HepG2 (cell line): ENCODE measurements at regions not wholly inside any gene's neighbourhood (a gene's known extent, or its start where the extent isn't known, plus 50 kb on each side); places are given as distances from the start of the nearest gene placed in this dataset.

Experiments used
- ATAC-seq: fragments of 200-7000 bp; cut with Tn5 transposase; 3 replicates; pipeline ENCODE4 v1.9.1; 2020; ENCODE audit warnings: mild to moderate bottlenecking, moderate library complexity
- BruUV-seq: library from RNA; stranded (reverse); fragments of 400-500 nt; replicated peaks from 2 replicates; lab custom pipeline; 2021; lab: Mats Ljungman, UMichigan
- CTCF ChIA-PET: fragments of 300-600 bp; formaldehyde crosslinking; extraction: SDS; loops from one replicate; lab custom pipeline; 2021; ENCODE audit warnings: low total read pairs, inconsistent platforms, low intra/inter-chr PET ratio; lab: Yijun Ruan, JAX
- POLR2A ChIA-PET: fragments of 350-600 bp; sonication (Branson Sonifier 250); formaldehyde crosslinking; loops from one replicate; lab custom pipeline; 2020; ENCODE audit warnings: antibody characterized with exemption, inconsistent platforms; lab: Yijun Ruan, JAX
- DNase-seq: peaks from one replicate; pipeline ENCODE4 v3.0.0-alpha.2; 2015; ENCODE audit warnings: low spot score
- FAIRE-seq: peaks from 3 replicates; lab custom pipeline; 2011; peaks lifted over from hg19 to GRCh38; lab: Jason Lieb, UNC
- H2AFZ ChIP-seq: one replicate; pipeline ENCODE4 v1.6.1; 2011; ENCODE audit warnings: low read length, inconsistent platforms
- H3K27ac ChIP-seq: fragments of 300-600 bp; 3 replicates; pipeline ENCODE4 v1.8.0; 2011; ENCODE audit warnings: mixed run types, mild to moderate bottlenecking, mixed read lengths, low read length, inconsistent platforms; ENCODE audit not compliant: insufficient read depth; ENCODE audit errors: extremely low read length
- H3K27me3 ChIP-seq, 2 experiments: fragments of 200-600 bp in 1 of 2; 2 replicates in 1 of 2; 3 replicates in 1 of 2; pipeline versions ENCODE4 v1.6.0 to v1.8.0; 2011; ENCODE audit warnings: low read length in 2 of 2, mild to moderate bottlenecking in 2 of 2, moderate library complexity in 2 of 2, inconsistent platforms in 1 of 2; ENCODE audit not compliant: insufficient read depth in 2 of 2, control insufficient read depth in 1 of 2
- H3K36me3 ChIP-seq, 2 experiments: fragments of 200-600 bp in 1 of 2; replicated peaks in 1 of 2; 2 replicates in 1 of 2; 3 replicates in 1 of 2; pipeline versions ENCODE4 v1.5.1 to v1.8.0; 2011; ENCODE audit warnings: low read length in 2 of 2, inconsistent platforms in 1 of 2; ENCODE audit not compliant: insufficient read depth in 2 of 2, control insufficient read depth in 1 of 2
- H3K4me1 ChIP-seq: 2 replicates; pipeline ENCODE4 v1.5.1; 2012; ENCODE audit warnings: low read length, inconsistent platforms; ENCODE audit not compliant: insufficient read depth
- H3K4me2 ChIP-seq: 2 replicates; pipeline ENCODE4 v1.6.0; 2011; ENCODE audit warnings: low read depth, low read length, inconsistent platforms
- H3K4me3 ChIP-seq, 3 experiments: fragments of 200-600 bp in 1 of 3; sonication (generic), shearing (Covaris generic) in 1 of 3; replicated peaks in 1 of 3; 2 replicates each; pipeline ENCODE4 v1.5.1; 2011 to 2016; ENCODE audit warnings: low read length in 3 of 3, inconsistent platforms in 2 of 3, low read depth in 2 of 3, mild to moderate bottlenecking in 2 of 3, control low read depth in 1 of 3, mixed read lengths in 1 of 3; ENCODE audit not compliant: insufficient read depth in 1 of 3
- H3K79me2 ChIP-seq: one replicate; pipeline ENCODE4 v1.6.1; 2011; ENCODE audit warnings: low read length, inconsistent platforms; ENCODE audit not compliant: insufficient read depth
- H3K9ac ChIP-seq: 2 replicates; pipeline ENCODE4 v1.6.0; 2011; ENCODE audit warnings: mild to moderate bottlenecking, low read depth, low read length, inconsistent platforms; ENCODE audit not compliant: insufficient read depth
- H3K9me3 ChIP-seq: 2 replicates; pipeline ENCODE4 v1.5.1; 2012; ENCODE audit warnings: mild to moderate bottlenecking, low read length
- H4K20me1 ChIP-seq: 2 replicates; pipeline ENCODE4 v1.6.0; 2011; ENCODE audit warnings: inconsistent platforms, mild to moderate bottlenecking, low read length, moderate library complexity; ENCODE audit not compliant: insufficient read depth
- KMT2B ChIP-seq: IDR thresholded peaks from 2 replicates; pipeline ENCODE4 v1.6.1; 2016; ENCODE audit warnings: missing genetic modification reagents, missing compliant biosample characterization
- MIXL1 ChIP-seq: IDR thresholded peaks from 2 replicates; pipeline ENCODE4 v1.6.1; 2016
- MXI1 ChIP-seq: IDR thresholded peaks from 3 replicates; pipeline ENCODE4 v1.6.1; 2012; ENCODE audit warnings: low read depth, low read length, inconsistent platforms, borderline replicate concordance
- ZEB1 ChIP-seq: IDR thresholded peaks from 2 replicates; pipeline ENCODE4 v1.6.1; 2012; ENCODE audit warnings: mild to moderate bottlenecking, low read depth, inconsistent platforms; ENCODE audit not compliant: insufficient replicate concordance
- WGBS: methylation state at CpG from one replicate; pipeline ENCODE4 v1.1.6; 2017; ENCODE audit warnings: low lambda C conversion rate; 5-methylcytosine and 5-hydroxymethylcytosine counted together
- in situ Hi-C: cut with HindIII; loops from 2 replicates; pipeline ENCODE4 v1.10.0; 2017; ENCODE audit warnings: low pct_unique_long_range_greater_than_20kb; ENCODE audit not compliant: extremely low pct_ligation_motif_present
- intact Hi-C: fragments of 100-400 bp; cut with micrococcal nuclease; formaldehyde crosslinking; loops from one replicate; pipeline ENCODE4 v1.10.0; 2022; ENCODE audit not compliant: unreplicated experiment
- TF ChIP-seq, protein P1 (sequence below): sonication (generic); formaldehyde crosslinking; IDR thresholded peaks from 2 replicates; pipeline ENCODE4 v1.9.0; 2021; ENCODE audit warnings: missing genetic modification reagents, borderline replicate concordance
- TF ChIP-seq, protein P2 (sequence below): sonication (generic); formaldehyde crosslinking; IDR thresholded peaks from 2 replicates; pipeline ENCODE4 v1.5.1; 2020; ENCODE audit warnings: mild to moderate bottlenecking, missing genetic modification reagents, borderline replicate concordance

DNA sequence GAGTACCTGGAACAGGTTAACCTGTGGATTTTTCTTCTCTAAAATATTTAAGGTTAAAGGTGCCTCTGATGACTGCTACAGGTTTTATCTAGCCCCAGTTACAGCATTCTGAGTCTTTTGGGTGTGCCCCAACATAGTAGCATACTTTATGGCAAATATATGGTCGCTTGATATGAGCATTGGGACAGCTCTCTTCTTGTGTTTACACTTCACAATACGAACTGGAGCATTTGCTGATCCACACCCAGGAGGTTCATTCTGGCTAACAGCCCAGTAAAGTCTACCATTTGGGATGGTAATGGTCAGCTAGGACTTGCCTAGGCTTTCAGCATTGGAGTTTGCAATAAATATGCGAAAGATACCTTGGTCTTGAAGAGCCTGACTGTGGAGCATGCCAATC, 101.3 kb downstream of the DISP1 start (continued):
- TF ChIP-seq, protein P1, sequence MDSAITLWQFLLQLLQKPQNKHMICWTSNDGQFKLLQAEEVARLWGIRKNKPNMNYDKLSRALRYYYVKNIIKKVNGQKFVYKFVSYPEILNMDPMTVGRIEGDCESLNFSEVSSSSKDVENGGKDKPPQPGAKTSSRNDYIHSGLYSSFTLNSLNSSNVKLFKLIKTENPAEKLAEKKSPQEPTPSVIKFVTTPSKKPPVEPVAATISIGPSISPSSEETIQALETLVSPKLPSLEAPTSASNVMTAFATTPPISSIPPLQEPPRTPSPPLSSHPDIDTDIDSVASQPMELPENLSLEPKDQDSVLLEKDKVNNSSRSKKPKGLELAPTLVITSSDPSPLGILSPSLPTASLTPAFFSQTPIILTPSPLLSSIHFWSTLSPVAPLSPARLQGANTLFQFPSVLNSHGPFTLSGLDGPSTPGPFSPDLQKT, result no peak
- TF ChIP-seq MXI1 (no peak), MIXL1 (CRISPR knock-in tag) (no peak), ZEB1 (no peak)

DNA sequence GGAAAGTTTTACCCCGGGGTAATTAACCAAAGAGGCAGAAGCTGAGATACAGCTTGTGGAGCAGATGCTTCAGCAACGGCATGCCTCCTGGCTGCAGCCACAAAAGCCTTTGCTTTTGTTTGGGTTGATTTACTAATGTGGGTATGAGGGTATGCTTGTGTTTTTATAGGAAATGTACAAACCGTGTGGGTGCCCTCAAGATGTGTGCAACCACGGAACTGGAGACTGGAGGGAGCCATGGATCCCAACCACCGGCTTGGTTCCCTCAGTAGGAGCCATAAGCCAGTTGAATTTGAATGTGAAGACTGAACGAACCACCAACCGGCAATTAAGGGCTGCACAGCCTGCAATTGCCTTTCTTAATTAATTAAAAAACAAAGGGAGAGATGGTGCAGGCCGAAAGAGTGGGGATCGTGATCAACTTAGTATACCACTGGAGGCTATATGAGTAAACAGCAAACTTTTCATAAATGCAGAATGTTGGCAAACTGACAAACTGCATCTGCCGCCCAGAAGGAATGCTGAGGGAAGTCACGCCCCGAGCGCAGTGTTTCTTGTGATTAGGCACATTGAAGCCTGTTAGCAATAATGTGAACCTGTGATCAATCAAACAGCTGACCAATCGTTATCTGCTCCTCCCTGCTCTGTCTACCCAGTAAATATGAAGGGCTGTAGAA, 104.1 kb downstream of the DISP1 start:
- H3K9ac ChIP-seq, result no peak overlapping the region
- in situ Hi-C loops, result no loop called here
- H3K4me3 ChIP-seq, result no peak overlapping the region
- FAIRE-seq (no peak), DNase-seq (no peak), ATAC-seq (no peak)
- H3K27ac ChIP-seq, result no peak overlapping the region
- H3K27me3 ChIP-seq, result no peaks in the 10 kb centered on the region
- no peaks in the 10 kb centered on the region for H4K20me1 ChIP-seq
- BruUV-seq, result no TSS peak
- no peaks in the 10 kb centered on the region for H3K79me2 ChIP-seq
- H2AFZ ChIP-seq, result no peak overlapping the region
- WGBS, result 83% methylated on average over 14 of the region's 14 CpGs
- H3K36me3 ChIP-seq, result no peaks in the 10 kb centered on the region
- intact Hi-C loops, result no loop called here
- no peak overlapping the region for H3K4me2 ChIP-seq
- H3K4me1 ChIP-seq, result peaks cover 2% of the 10 kb centered on the region; the same call in 1 of the 2 replicates
- ChIA-PET CTCF (no interaction called here), POLR2A (no interaction called here)
- H3K9me3 ChIP-seq, result peaks cover 6% of the 10 kb centered on the region; the same call in 1 of the 2 replicates
- no peak for TF ChIP-seq KMT2B (CRISPR knock-in tag)
- TF ChIP-seq, protein P2, sequence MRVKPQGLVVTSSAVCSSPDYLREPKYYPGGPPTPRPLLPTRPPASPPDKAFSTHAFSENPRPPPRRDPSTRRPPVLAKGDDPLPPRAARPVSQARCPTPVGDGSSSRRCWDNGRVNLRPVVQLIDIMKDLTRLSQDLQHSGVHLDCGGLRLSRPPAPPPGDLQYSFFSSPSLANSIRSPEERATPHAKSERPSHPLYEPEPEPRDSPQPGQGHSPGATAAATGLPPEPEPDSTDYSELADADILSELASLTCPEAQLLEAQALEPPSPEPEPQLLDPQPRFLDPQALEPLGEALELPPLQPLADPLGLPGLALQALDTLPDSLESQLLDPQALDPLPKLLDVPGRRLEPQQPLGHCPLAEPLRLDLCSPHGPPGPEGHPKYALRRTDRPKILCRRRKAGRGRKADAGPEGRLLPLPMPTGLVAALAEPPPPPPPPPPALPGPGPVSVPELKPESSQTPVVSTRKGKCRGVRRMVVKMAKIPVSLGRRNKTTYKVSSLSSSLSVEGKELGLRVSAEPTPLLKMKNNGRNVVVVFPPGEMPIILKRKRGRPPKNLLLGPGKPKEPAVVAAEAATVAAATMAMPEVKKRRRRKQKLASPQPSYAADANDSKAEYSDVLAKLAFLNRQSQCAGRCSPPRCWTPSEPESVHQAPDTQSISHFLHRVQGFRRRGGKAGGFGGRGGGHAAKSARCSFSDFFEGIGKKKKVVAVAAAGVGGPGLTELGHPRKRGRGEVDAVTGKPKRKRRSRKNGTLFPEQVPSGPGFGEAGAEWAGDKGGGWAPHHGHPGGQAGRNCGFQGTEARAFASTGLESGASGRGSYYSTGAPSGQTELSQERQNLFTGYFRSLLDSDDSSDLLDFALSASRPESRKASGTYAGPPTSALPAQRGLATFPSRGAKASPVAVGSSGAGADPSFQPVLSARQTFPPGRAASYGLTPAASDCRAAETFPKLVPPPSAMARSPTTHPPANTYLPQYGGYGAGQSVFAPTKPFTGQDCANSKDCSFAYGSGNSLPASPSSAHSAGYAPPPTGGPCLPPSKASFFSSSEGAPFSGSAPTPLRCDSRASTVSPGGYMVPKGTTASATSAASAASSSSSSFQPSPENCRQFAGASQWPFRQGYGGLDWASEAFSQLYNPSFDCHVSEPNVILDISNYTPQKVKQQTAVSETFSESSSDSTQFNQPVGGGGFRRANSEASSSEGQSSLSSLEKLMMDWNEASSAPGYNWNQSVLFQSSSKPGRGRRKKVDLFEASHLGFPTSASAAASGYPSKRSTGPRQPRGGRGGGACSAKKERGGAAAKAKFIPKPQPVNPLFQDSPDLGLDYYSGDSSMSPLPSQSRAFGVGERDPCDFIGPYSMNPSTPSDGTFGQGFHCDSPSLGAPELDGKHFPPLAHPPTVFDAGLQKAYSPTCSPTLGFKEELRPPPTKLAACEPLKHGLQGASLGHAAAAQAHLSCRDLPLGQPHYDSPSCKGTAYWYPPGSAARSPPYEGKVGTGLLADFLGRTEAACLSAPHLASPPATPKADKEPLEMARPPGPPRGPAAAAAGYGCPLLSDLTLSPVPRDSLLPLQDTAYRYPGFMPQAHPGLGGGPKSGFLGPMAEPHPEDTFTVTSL (CRISPR knock-in tag), result no peak
